Liver (tissue), 8 donors: ENCODE measurements at regions not wholly inside any gene's neighbourhood (a gene's known extent, or its start where the extent isn't known, plus 50 kb on each side); places are given as distances from the start of the nearest gene placed in this dataset.

ENCODE experiments used
- DNase-seq: peaks from one replicate; pipeline ENCODE4 v3.0.0-alpha.2; 2017; ENCODE audit warnings: low spot score
- H3K27ac ChIP-seq, 2 donors: one replicate each; pipeline ENCODE4 v1.7.0; 2013; ENCODE audit warnings: inconsistent platforms in 2 of 2, low read length in 2 of 2, control low read depth in 1 of 2, low read depth in 1 of 2, mild to moderate bottlenecking in 1 of 2
- H3K27me3 ChIP-seq, 4 donors: one replicate each; pipeline versions ENCODE4 v1.6.1 to v1.7.0; 2013; ENCODE audit warnings: low read length in 3 of 4, inconsistent platforms in 1 of 4, mild to moderate bottlenecking in 1 of 4, moderate library complexity in 1 of 4; ENCODE audit not compliant: control insufficient read depth in 4 of 4, insufficient read depth in 4 of 4
- H3K36me3 ChIP-seq, 4 donors: one replicate each; pipeline versions ENCODE4 v1.6.1 to v1.7.0; 2013; ENCODE audit warnings: low read length in 3 of 4, mild to moderate bottlenecking in 3 of 4, low read depth in 1 of 4, moderate library complexity in 1 of 4; ENCODE audit not compliant: control insufficient read depth in 4 of 4, insufficient read depth in 3 of 4
- H3K4me1 ChIP-seq, 4 donors: one replicate each; pipeline versions ENCODE4 v1.6.1 to v1.7.0; 2013; ENCODE audit warnings: low read length in 3 of 4, mild to moderate bottlenecking in 3 of 4, moderate library complexity in 1 of 4; ENCODE audit not compliant: control insufficient read depth in 4 of 4, insufficient read depth in 4 of 4
- H3K4me3 ChIP-seq, 3 donors: one replicate each; pipeline versions ENCODE4 v1.6.1 to v1.7.0; 2013; ENCODE audit warnings: low read length in 3 of 3, control low read depth in 1 of 3, low read depth in 1 of 3, mild to moderate bottlenecking in 1 of 3
- H3K9ac ChIP-seq, 2 donors: one replicate each; pipeline ENCODE4 v1.7.0; 2013; ENCODE audit warnings: low read length in 2 of 2, mild to moderate bottlenecking in 2 of 2, moderate library complexity in 2 of 2, control low read depth in 1 of 2, low read depth in 1 of 2
- H3K9me3 ChIP-seq, 4 donors: one replicate each; pipeline versions ENCODE4 v1.6.1 to v1.7.0; 2013; ENCODE audit warnings: low read length in 3 of 4; ENCODE audit not compliant: control insufficient read depth in 4 of 4
- CTCF ChIP-seq: fragments of 150-350 bp; IDR thresholded peaks from 2 replicates; pipeline ENCODE4 v1.5.1; 2017; ENCODE audit warnings: improper control_type of control experiment, low read depth, low read length; ENCODE audit not compliant: missing input control
- FOXA2 ChIP-seq: IDR thresholded peaks from 2 replicates; pipeline ENCODE4 v1.6.1; 2016; ENCODE audit warnings: antibody characterized with exemption
- GABPA ChIP-seq, 2 donors: IDR thresholded peaks in 1 of 2; conservative IDR thresholded peaks in 1 of 2; 2 replicates each; pipeline ENCODE4 v1.6.1; 2016; ENCODE audit warnings: antibody characterized with exemption in 2 of 2, mild to moderate bottlenecking in 1 of 2, moderate library complexity in 1 of 2
- HNF4A ChIP-seq, 2 donors: conservative IDR thresholded peaks; 2 replicates each; pipeline ENCODE4 v1.6.1; 2016; ENCODE audit warnings: antibody characterized with exemption in 2 of 2, mild to moderate bottlenecking in 2 of 2
- HNF4G ChIP-seq: IDR thresholded peaks from 2 replicates; pipeline ENCODE4 v1.6.1; 2016; ENCODE audit warnings: antibody characterized with exemption
- JUND ChIP-seq, 2 donors: IDR thresholded peaks; 2 replicates each; pipeline ENCODE4 v1.6.1; 2016; ENCODE audit warnings: antibody characterized with exemption in 2 of 2
- RAD21 ChIP-seq, 2 donors: IDR thresholded peaks; 2 replicates each; pipeline ENCODE4 v1.6.1; 2016; ENCODE audit warnings: antibody characterized with exemption in 2 of 2, mild to moderate bottlenecking in 2 of 2
- RXRA ChIP-seq, 2 donors: IDR thresholded peaks; 2 replicates each; pipeline ENCODE4 v1.6.1; 2017 to 2018; ENCODE audit warnings: antibody characterized with exemption in 2 of 2, mild to moderate bottlenecking in 1 of 2
- SP1 ChIP-seq: IDR thresholded peaks from 2 replicates; pipeline ENCODE4 v1.6.1; 2018; ENCODE audit warnings: antibody characterized with exemption, mild to moderate bottlenecking
- TAF1 ChIP-seq: conservative IDR thresholded peaks from 2 replicates; pipeline ENCODE4 v1.6.1; 2016; ENCODE audit warnings: antibody characterized with exemption, mild to moderate bottlenecking
- YY1 ChIP-seq: IDR thresholded peaks from 2 replicates; pipeline ENCODE4 v1.6.1; 2016; ENCODE audit warnings: antibody characterized with exemption, mild to moderate bottlenecking
- WGBS: extraction: QIAGEN DNeasy Blood & Tissue Kit; methylation state at CpG from one replicate; pipeline ENCODE4 v1.1.7; 2013; 5-methylcytosine and 5-hydroxymethylcytosine counted together
- TF ChIP-seq, protein P1 (sequence below): IDR thresholded peaks from 2 replicates; pipeline ENCODE4 v1.6.1; 2016; ENCODE audit warnings: antibody characterized with exemption
- TF ChIP-seq, protein P2 (sequence below): IDR thresholded peaks from 2 replicates; pipeline ENCODE4 v1.6.1; 2016; ENCODE audit warnings: antibody characterized with exemption
- TF ChIP-seq, protein P3 (sequence below): IDR thresholded peaks from 2 replicates; pipeline ENCODE4 v1.6.1; 2016; ENCODE audit warnings: antibody characterized with exemption
- TF ChIP-seq, protein P4 (sequence below): IDR thresholded peaks from 2 replicates; pipeline ENCODE4 v1.6.1; 2016; ENCODE audit warnings: antibody characterized with exemption, mild to moderate bottlenecking
- donor health status: healthy.
- donor health status: healthy.
- donor health status: healthy.
- donor health status: healthy.
- donor health status: healthy.

- H3K9me3 ChIP-seq, result no peaks in the 10 kb centered on the region
- no peak overlapping the region for H3K9ac ChIP-seq
- TF ChIP-seq RXRA (IDR thresholded peaks at IDR 0.05), result no peak
- TF ChIP-seq TAF1, result no peak
- no peak for TF ChIP-seq HNF4A (conservative IDR thresholded peaks at IDR 0.05)
- TF ChIP-seq GABPA (IDR thresholded peaks at IDR 0.05 in 1 of 2, conservative IDR thresholded peaks at IDR 0.05 in 1 of 2), result no peak
- TF ChIP-seq JUND (IDR thresholded peaks at IDR 0.05), result no peak
- TF ChIP-seq, protein P1, sequence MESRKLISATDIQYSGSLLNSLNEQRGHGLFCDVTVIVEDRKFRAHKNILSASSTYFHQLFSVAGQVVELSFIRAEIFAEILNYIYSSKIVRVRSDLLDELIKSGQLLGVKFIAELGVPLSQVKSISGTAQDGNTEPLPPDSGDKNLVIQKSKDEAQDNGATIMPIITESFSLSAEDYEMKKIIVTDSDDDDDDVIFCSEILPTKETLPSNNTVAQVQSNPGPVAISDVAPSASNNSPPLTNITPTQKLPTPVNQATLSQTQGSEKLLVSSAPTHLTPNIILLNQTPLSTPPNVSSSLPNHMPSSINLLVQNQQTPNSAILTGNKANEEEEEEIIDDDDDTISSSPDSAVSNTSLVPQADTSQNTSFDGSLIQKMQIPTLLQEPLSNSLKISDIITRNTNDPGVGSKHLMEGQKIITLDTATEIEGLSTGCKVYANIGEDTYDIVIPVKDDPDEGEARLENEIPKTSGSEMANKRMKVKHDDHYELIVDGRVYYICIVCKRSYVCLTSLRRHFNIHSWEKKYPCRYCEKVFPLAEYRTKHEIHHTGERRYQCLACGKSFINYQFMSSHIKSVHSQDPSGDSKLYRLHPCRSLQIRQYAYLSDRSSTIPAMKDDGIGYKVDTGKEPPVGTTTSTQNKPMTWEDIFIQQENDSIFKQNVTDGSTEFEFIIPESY, result no peak
- no peak for TF ChIP-seq RAD21 (IDR thresholded peaks at IDR 0.05)
- TF ChIP-seq, protein P2, sequence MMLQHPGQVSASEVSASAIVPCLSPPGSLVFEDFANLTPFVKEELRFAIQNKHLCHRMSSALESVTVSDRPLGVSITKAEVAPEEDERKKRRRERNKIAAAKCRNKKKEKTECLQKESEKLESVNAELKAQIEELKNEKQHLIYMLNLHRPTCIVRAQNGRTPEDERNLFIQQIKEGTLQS, result no peak
- TF ChIP-seq FOXA2, result no peak
- no peak overlapping the region for H3K27ac ChIP-seq
- H3K4me1 ChIP-seq, result no peaks in the 10 kb centered on the region
- no peak overlapping the region for H3K4me3 ChIP-seq
- no peaks in the 10 kb centered on the region for H3K36me3 ChIP-seq
- 79% methylated on average over 4 of the region's 4 CpGs for WGBS
- DNase-seq, result no peak
- H3K27me3 ChIP-seq, result no peaks in the 10 kb centered on the region
Measured at GRCh38 chr16:5422643-5423496, 325.3 kb upstream of the EEF2KMT start.

DNA sequence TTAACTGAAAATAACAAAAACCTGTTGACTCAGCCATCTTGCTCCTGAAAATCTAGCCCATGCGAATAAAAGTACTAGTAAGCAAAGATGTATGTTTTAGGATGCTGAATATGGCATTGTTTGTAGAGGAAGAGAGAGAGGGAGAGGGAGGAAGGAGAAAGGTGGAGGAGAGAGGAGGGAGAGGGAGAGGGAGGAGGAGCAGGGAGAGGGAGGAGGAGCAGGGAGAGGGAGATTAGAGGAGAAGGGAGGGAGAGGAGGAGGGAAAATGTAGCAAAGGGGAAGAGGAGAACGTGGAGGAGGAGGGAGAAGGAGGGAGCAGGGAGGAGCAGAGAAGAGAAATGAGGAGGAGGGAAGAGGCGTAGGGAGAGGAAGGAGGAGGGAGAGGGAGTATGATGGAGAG lies 324.5 kb upstream of the EEF2KMT start:
- H3K4me3 ChIP-seq, result no peak overlapping the region
- no peak for TF ChIP-seq FOXA2
- TF ChIP-seq HNF4A (conservative IDR thresholded peaks at IDR 0.05), result no peak
- TF ChIP-seq, protein P3, sequence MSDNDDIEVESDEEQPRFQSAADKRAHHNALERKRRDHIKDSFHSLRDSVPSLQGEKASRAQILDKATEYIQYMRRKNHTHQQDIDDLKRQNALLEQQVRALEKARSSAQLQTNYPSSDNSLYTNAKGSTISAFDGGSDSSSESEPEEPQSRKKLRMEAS, result no peak
- TF ChIP-seq, protein P2, result no peak
- TF ChIP-seq JUND (IDR thresholded peaks at IDR 0.05), result no peak
- TF ChIP-seq GABPA (IDR thresholded peaks at IDR 0.05 in 1 of 2, conservative IDR thresholded peaks at IDR 0.05 in 1 of 2), result no peak
- no peak for TF ChIP-seq RXRA (IDR thresholded peaks at IDR 0.05)
- TF ChIP-seq YY1, result no peak
- no peaks in the 10 kb centered on the region for H3K4me1 ChIP-seq
- no peaks in the 10 kb centered on the region for H3K9me3 ChIP-seq
- no peaks in the 10 kb centered on the region for H3K36me3 ChIP-seq
- H3K27ac ChIP-seq, result no peak overlapping the region
- 51% methylated on average over 3 of the region's 3 CpGs for WGBS
- no peak for DNase-seq
- H3K9ac ChIP-seq, result no peak overlapping the region
- no peaks in the 10 kb centered on the region for H3K27me3 ChIP-seq

- Histone ChIP-seq H3K4me1 (no peaks in the 10 kb centered on the region), H3K27ac (no peak overlapping the region), H3K9me3 (no peaks in the 10 kb centered on the region), H3K9ac (no peak overlapping the region), H3K4me3 (no peak overlapping the region), H3K27me3 (no peaks in the 10 kb centered on the region), H3K36me3 (no peaks in the 10 kb centered on the region)
- DNase-seq, result no peak
- WGBS, result 52% methylated on average over 5 of the region's 5 CpGs
- TF ChIP-seq, protein P2, result no peak
- TF ChIP-seq FOXA2 (no peak), SP1 (no peak), TAF1 (no peak), CTCF (no peak), HNF4G (no peak)
- TF ChIP-seq, protein P1, result no peak
- TF ChIP-seq, protein P4, sequence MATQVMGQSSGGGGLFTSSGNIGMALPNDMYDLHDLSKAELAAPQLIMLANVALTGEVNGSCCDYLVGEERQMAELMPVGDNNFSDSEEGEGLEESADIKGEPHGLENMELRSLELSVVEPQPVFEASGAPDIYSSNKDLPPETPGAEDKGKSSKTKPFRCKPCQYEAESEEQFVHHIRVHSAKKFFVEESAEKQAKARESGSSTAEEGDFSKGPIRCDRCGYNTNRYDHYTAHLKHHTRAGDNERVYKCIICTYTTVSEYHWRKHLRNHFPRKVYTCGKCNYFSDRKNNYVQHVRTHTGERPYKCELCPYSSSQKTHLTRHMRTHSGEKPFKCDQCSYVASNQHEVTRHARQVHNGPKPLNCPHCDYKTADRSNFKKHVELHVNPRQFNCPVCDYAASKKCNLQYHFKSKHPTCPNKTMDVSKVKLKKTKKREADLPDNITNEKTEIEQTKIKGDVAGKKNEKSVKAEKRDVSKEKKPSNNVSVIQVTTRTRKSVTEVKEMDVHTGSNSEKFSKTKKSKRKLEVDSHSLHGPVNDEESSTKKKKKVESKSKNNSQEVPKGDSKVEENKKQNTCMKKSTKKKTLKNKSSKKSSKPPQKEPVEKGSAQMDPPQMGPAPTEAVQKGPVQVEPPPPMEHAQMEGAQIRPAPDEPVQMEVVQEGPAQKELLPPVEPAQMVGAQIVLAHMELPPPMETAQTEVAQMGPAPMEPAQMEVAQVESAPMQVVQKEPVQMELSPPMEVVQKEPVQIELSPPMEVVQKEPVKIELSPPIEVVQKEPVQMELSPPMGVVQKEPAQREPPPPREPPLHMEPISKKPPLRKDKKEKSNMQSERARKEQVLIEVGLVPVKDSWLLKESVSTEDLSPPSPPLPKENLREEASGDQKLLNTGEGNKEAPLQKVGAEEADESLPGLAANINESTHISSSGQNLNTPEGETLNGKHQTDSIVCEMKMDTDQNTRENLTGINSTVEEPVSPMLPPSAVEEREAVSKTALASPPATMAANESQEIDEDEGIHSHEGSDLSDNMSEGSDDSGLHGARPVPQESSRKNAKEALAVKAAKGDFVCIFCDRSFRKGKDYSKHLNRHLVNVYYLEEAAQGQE, result no peak
Measured at GRCh38 chr16:5416013-5416412, 318.4 kb upstream of the EEF2KMT start.
